Glomerular visceral epithelial cell (primary cell): ENCODE measurements at regions not wholly inside any gene's neighbourhood (a gene's known extent, or its start where the extent isn't known, plus 50 kb on each side); places are given as distances from the start of the nearest gene placed in this dataset.
A peak's percentile ranks its signal among the peaks of the same experiment; 100 is the strongest.
"Not testable (repeated sequence)": the region's sequence is repeated elsewhere in the genome, so short reads cannot be mapped to it uniquely, and the experiment has no call there.

Experiments
- DNase-seq: peaks from one replicate; pipeline ENCODE4 v3.0.0-alpha.2; 2016; ENCODE audit errors: extremely low spot score

DNA sequence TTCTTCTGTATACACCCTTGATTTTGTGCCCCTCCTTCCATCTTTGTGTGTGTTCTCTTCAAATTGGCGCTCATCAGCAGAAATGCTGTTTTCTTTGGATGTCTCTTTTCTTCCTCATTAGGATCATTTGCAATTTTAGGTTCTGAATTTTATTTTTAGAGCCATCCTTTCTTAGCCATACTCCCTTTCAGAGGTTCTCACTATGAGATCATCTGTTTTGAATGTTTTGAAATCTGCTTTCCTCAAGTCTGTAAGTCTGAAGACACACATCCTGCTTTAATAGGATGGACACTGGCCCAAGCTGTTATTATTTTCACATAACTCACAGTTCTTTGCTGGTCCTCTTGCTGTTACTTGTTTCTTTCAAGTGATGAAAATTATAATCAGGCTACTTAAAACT is 124.8 kb downstream of the BDH1 start:
- no peak for DNase-seq

DNA sequence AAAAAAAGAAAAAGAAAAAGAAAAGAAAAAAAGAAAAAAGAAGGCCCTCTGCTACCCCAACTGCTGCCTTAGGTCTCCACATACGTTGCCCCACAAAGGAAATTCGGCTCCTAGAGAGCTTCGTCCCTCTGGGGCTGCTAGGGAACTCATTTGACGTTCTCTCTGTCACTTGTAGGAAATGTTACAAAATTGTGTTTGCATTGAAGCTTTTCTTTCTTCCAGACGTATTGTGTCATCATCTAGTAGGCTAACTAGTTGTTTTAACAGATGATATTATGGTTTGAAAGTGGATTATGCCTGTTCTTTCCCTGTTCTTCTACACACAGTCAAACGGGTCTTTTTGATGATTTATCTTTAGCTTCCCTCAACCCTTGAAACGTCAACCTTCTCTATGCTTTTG is 125.3 kb downstream of the BDH1 start:
- no peak for DNase-seq

DNA sequence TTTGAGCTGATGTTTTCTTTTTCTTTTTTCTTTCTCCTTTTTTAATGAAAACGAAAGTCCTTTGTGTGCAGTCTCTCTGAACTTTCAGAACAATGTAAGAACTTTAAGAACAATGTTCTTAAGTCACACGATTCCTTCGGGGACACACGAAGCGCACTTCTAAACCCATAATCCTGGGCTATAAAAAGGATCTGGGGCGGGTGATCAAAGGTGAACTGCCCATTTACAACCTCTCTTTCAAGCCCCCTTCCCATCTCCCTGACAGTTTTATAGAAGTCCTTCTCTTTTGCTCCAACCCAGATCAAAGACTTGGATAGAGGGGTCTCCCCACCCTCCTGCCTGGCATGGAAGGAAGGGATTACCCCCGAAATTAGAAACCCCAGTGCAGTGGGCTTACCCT is 126.8 kb downstream of the BDH1 start:
- DNase-seq = no peak

DNA sequence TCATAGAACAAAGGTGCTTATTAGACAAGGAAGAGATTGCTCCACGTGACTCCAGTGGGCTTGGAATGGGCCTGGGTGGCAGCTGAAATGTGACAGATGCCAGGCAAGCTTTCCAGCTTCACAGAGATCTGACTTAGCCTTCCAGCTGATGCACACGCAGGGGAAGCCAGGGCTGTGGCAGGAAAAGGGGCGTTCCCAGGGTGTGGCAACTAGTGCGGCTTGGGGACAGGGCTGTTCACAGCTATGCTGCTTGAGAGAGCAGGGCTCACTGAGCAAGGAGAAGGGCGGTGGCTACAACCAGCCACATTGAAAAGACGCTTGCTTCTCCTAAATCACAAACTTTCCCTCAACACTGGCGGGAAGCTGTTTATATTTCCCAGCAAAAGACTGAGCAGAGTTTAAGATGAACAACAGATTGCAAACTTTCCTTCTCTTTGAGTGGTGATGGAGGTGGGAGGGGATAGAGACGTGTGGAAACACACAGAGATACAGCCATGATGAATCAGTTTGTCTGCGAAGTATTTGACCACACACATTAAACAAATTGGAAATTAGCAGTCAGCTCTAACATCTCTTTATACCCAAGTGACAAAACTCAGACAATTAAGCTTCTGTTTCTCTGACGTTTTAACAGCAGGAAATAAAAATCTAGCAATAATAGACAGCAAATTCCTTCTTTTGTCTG is 127.5 kb downstream of the BDH1 start:
- peak; percentile 65 for DNase-seq

DNA sequence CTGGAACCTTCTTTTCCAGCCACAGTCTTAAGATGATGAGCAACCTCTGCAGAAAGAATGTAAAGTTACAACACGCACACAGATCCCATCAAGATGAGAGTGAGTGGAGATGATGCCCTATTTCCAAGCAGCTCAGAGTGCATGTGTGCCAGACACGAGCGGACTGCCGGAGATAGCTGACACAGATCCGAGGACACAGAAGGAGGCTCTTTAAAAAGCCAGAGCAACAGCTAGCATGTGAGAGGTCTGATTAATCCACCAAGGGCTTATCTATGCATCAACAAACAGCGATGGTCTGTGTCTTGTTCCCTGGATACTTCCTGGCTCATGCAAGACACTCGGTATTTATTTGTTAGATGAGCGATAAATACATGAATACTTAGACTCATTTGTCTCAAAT is 128.6 kb upstream of the DLG1 start:
- DNase-seq = no peak

DNA sequence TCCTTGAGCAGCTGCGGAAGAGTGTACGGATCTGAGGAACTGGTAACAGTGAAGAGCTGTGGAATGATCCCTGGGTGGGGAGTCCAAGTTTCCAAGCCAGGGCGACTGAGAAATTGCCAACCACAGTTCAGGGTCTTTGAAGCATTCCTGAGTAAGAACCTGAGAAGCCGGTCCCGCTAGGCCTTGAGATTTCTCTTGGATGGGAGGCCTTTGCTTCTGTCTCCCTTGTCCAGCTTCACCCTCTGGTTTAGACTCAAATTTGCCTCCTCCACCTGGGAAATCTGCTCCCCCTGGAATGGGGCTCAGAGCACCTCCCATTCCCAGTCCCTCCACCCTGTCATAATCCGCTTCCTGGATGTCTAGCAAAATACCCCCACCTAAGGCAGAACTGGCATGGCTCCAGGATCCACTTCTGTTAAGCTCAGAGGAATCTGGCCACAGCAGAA is 127.7 kb upstream of the DLG1 start:
- peak; percentile 82 for DNase-seq

DNA sequence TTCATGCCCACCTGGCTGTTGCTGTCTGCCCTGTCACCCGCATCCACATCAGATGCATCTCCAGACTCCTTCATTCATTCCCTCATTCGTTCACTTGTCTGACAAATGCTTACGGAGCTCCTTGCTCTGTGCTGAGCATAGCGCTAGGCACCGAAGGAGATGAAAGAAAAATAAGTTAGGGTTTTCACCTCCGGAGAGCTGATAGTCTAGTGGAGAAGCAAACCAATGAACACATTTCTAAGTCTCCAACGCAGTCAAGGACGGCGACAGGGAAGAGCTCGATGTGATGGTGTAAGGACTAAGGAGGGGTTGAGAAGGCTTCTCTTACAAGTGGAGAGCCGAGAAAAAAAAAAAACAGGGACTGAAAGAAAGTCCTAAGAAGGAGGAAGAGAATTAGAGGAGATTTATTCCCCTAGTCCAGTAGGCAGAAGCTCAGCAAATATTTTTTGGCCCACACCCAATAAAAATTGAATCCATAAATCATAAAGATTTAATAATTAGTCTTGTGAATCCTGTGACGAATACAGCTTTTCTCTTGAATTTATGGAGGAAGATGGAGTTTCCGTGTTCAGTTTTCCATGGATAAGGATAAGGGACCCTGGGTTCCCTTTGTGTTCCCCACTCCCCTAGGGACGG is 127.2 kb upstream of the DLG1 start:
- DNase-seq = no peak

DNA sequence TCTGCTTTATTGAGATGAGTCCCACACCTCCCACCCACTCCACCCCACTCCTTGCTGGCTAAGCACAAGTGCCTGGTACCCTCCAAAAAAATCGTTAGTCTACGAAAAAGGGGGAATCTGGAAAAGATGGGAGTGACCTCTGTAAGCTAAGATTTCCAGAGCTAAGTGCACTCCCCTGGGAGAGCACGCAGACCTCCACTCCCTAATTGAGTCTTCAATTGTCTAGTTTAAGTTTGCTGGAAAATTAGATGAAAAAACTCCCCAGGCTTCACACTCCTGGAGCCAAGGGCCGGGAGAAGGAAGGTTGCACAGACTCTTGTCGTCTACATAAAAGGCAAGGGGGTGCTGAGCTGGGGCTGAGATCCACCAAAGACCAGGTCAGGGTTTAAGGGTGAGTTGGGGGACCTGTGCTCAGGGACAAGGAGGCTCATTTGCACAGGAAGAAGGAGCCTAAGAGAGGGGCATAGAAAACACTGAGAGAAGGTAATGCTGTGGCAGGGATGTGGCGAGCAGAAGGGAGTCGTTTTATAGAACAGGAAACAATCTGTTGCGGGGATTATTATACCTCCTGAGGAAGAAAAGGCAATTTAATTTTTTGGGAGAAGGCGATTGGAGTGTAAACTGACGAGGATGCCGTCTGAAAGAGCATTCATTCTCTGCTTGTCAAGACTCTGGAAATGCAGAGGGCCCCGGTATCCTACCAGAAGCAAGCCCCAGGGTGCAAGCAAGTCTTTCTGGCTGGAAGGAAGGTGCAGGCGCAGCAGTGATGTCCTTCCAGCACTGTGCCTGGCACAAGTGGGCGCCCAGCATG is 126.5 kb upstream of the DLG1 start:
- no peak for DNase-seq

DNA sequence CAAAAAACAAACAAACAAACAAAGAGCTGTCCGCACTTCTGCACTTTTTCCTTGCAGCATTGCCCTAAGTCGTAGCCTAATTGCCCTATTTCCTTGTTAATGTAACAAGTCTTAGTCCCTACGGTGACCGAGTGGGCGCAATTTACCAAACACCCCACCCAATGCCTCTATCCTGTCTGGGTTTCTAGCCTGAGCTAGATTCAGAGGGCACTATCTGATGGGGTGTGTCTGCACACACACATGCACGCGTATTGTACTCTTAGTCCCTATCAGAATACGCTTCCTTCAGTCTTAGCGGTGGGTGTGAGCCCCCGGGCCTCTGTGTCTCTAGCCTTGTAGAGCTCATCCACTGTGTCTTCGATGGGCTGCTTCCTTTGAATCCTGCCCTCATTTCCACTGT is 125.9 kb upstream of the DLG1 start:
- no peak for DNase-seq

DNA sequence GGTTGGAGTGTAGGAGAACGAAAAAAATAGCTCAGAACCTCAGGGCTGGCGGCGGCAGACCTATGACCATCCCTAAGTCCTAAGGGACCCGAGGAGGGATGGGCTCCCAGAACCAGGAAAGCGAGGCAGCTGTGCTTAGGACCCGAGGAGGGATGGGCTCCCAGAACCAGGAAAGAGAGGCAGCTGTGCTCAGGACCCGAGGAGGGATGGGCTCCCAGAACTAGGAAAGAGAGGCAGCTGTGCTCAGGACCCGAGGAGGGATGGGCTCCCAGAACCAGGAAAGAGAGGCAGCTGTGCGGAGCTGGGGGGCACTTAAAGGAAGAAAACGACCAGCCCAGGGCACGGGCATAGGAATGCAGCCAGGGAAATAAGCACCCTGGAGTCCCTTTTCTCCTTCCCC is 125.0 kb upstream of the DLG1 start:
- DNase-seq = no peak

DNA sequence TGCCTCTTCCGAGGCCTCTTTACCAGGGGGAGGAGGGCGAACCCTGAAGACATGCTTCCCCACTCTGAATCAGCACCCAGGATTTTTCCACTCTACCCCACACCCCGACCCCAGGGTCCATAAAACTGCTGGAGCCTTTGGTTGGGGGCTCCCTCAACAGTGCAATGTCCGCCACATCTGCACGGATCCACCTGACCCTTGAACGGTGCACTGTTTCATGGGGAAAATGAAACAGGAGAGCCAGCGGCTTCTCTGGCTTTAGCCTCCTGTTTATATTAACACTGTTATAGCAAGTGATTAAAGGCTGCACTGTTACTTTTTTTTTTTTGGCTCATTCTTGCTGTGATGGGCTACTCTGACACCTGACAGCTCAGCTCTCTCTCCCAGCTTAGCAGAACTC is 124.1 kb upstream of the DLG1 start:
- DNase-seq = no peak

DNA sequence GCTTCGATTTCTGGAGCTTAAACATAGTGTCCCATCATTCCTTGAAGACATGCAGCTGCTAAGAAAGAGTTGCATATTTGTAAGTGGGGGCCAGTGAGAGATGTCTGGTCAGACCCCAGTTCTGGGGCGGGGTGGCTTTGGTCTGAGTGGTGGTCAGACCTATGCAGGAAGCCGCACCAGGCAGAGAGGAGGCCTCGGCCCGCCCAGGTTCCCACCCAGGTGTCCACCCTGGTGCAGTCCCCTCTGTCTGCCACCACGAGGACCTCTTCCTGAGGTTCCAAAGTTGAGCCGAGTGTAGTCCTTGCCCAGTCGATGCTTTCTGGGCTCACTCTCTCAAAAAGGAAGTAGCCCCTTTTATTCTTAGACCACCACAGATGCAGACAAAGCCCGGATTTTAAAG is 122.6 kb upstream of the DLG1 start:
- DNase-seq = no peak

DNA sequence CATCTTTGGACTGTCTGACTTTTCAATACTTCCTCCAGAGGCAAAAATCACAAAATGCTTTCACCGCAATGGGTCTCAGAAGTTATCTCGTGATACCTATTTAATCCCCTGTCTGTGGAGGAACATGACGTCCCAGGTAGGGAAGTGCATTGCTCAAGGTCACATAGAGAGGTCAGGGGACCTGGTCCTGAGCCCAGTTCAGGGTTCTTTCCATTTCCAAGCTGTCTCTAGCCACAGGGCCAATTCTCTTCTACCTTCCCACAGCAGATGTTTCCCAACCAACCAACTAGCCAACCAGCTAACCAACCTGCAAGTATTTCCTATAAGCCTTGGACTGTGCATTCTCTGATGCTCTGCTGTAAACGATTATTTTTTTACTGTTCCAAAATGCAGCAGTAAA is 122.2 kb upstream of the DLG1 start:
- DNase-seq = no peak

DNA sequence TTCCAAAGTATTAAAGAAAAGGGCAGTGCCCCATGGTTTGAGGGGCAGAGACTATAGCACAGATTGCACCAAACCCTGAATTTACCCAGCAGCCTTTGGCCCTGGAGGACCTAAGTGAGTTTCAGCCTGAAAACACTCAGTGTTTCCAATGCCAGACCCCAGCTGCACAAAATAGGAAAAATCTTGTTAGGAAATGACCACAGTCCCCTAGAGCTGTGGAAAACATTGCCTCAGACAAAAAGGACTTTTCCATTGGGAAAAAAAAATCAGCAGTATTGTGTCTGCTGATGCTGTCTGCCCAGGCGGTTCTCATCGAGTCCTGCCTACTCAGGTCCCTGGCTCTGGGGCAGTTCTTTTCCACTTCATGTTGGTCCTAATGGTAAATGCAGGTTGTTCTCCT is 121.7 kb upstream of the DLG1 start:
- DNase-seq = no peak

DNA sequence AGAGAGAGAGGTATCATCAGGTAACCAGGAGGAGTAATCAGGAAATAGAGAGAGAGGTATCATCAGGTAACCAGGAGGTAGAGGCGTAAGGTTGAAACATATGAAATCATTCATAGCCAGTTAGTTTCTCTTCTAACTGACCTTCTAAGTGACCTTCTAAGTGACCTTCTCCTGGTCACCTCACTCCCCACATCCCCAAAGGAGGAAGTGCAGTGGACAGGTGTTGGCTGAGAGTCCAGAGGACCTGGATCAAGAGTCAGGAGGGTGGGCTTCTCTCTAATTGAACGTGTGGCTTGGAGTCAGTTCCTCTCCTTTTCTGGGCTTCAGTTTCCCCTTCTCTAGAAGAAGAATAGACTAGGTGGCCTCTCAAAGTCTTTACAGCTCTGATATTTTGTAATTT is 121.3 kb upstream of the DLG1 start:
- no peak for DNase-seq

DNA sequence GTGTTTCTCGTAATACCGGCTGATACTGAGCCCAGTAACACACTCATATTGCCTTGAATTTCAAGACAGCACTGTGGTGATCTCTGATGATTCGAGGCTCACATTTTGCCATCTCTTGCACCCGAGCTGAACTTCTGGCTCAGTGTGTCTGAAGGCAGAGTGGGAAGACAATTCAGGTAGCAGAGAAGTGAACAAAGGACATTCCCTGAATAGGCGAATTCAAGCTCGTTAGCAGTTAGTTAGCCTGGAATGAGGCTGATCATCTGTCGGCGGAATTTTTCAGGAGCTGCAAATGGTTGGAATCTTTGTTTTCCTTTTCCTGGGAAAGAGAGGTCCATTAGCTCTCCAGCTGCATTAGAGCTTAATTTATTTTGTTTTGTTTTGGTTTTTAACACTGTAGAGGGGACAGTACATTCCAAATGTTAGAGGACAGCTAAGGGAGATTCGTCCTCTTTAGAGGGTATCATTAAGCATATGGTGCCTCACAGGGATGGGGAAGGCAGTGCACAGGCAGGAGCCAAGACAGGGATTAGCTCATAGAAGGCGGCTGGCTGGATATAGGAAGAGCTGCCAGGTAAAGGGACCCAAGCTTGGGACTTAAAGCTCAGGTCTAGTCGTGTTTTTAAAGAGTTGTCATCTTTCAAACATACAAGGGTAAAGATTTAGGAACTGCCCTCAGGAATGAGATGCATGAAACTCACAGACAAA is 119.7 kb upstream of the DLG1 start:
- DNase-seq = no peak

DNA sequence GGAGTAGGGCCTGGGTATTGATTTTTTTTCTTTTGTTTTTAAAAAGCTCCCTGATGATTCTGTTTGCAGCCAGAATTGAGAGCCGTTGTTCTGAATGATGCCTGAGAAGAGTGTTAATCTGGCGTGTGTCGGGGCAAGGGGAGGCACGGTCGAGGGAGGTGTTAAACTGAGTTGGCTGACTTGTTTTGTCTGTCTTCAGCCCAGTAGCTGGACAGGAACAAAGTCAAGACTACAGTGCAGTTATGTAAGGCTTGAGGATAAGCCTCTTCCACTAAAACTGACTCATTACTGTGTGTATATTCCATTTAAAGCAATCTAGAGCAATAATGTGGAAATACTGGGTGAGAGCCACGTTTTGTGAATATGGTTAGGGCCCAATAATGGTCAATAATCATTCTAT is 119.0 kb upstream of the DLG1 start:
- no peak for DNase-seq

DNA sequence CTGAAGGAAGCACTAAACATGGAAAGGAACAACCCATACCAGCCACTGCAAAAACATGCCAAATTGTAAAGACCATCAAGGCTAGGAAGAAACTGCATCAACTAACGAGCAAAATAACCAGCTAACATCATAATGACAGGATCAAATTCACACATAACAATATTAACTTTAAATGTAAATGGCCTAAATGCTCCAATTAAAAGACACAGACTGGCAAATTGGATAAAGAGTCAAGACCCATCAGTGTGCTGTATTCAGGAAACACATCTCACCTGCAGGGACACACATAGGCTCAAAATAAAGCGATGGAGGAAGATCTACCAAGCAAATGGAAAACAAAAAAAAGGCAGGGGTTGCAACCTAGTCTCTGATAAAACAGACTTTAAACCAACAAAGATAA is 113.5 kb upstream of the DLG1 start:
- not testable (repeated sequence) for DNase-seq

DNA sequence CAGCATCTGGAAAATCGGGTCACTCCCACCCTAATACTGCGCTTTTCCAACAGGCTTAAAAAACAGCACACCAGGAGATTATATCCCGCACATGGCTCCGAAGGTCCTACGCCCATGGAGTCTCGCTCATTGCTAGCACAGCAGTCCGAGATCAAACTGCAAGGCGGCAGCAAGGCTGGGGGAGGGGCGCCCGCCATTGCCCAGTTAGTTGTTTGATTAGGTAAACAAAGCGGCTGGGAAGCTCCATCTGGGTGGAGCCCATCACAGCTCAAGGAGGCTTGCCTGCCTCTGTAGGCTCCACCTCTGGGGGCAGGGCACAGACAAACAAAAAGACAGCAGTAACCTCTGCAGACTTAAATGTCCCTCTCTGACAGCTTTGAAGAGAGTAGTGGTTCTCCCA is 111.8 kb upstream of the DLG1 start:
- not testable (repeated sequence) for DNase-seq

DNA sequence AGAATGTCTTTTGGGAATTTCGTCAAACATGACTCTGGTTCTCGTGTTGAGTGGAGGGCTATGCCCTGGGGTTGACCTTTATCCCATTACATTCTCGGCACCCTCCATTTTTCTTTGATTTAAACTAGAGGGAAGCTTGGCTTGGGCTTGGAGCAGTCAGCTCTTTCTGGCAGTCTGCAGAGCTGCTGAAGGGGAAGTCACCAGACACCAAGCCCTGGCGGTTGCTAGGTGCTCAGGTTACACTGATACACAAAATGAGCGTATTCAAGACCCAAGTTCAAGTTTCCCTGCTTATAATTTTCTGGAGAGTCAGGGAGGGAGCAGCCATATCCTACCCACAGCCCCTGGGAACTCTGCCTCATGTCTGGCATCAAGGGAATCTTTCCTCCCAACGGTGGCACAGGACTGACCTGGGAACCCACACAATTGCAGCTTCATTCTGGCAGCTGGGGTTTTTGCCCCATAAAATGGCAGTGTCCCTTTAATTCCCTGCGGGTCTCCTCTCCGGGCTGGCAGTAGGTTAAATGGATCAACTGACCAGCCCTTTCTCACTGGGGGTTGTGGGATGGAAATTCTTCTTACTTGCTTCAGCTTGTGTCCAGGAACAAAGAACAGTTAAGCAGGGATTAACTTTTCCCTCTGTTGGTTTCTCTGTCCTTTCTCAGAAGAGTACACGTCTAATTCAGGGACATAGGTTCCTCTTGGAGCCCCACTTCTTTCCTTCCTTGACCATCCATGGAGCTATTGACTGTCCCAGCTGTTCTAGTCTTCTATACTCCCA is 110.0 kb upstream of the DLG1 start:
- DNase-seq = no peak

DNA sequence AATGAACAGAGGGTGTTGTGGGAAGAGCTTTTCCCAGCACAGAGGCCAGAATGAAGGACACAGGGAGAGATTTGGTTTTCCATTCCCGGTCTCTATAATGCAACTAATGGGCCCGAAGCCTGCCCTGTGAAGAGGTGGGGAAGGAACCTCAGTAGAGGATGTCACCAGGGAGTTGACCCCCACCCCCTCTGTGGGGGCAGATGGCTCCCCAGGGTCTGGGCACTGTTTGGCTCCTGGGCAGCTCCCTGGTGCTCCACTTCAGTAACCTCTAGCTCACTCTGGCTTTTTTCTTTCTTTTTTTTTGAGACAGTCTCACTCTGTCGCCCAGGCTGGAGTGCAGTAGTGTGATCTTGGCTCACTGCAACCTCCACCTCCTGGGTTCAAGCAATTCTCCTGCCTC is 109.1 kb upstream of the DLG1 start:
- DNase-seq = no peak

DNA sequence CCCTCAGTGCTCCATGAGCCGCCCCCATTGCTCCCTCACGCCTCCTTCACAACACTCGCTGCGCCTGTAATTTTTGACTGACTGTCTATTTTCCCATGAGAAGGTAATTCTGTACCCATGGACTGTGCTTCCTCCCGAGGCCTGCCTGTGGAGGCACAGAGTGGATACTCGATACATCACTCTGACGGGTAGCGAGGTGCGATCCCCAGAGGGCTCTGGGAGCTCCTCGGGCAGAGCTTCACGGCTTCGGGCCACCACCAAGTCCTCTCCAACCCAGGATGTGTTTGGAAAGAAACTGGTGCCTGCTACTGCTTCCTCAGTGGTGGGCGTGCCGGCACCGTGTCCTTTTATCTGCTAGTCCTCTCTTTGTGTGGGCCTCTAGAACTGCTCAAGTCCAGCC is 108.6 kb upstream of the DLG1 start:
- no peak for DNase-seq
